ENCODE measurements at regions not wholly inside any gene's neighbourhood (a gene's known extent, or its start where the extent isn't known, plus 50 kb on each side); places are given as distances from the start of the nearest gene placed in this dataset.

DNA sequence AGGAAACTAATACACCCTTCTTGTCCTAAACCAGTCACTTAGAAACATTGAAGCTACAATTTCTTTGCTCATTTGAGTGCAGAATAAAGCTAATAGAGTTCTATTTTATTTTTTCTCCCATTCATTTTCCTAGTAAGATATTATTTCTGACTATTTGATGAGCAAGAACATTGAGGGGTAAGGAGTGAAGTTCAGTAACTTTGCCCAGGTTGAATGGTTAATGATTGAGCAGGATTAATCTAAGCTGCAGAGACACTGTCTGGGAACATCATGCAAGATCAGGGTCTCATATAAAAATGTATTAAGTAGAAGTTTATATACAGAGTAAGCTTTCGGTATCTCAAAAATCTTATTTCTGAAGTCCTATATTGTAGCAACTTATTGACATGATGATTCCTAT, 102.4 kb upstream of the LIMCH1 start:
- FAIRE-seq (no peak), DNase-seq (ENCODE audit: low read depth) (no peak)
- Histone ChIP-seq H3K4me3 (ENCODE audit: low read depth, low read length) (no peak overlapping the region), H3K27me3 (ENCODE audit: control insufficient read depth, insufficient read depth, low read length) (no peaks in the 10 kb centered on the region), H3K36me3 (ENCODE audit: control insufficient read depth, insufficient read depth, low read length) (no peaks in the 10 kb centered on the region)
- TF ChIP-seq, protein P1, sequence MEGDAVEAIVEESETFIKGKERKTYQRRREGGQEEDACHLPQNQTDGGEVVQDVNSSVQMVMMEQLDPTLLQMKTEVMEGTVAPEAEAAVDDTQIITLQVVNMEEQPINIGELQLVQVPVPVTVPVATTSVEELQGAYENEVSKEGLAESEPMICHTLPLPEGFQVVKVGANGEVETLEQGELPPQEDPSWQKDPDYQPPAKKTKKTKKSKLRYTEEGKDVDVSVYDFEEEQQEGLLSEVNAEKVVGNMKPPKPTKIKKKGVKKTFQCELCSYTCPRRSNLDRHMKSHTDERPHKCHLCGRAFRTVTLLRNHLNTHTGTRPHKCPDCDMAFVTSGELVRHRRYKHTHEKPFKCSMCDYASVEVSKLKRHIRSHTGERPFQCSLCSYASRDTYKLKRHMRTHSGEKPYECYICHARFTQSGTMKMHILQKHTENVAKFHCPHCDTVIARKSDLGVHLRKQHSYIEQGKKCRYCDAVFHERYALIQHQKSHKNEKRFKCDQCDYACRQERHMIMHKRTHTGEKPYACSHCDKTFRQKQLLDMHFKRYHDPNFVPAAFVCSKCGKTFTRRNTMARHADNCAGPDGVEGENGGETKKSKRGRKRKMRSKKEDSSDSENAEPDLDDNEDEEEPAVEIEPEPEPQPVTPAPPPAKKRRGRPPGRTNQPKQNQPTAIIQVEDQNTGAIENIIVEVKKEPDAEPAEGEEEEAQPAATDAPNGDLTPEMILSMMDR (IDR thresholded peaks at IDR 0.05; ENCODE audit: insufficient read depth, low read length, severe bottlenecking) = no peak

DNA sequence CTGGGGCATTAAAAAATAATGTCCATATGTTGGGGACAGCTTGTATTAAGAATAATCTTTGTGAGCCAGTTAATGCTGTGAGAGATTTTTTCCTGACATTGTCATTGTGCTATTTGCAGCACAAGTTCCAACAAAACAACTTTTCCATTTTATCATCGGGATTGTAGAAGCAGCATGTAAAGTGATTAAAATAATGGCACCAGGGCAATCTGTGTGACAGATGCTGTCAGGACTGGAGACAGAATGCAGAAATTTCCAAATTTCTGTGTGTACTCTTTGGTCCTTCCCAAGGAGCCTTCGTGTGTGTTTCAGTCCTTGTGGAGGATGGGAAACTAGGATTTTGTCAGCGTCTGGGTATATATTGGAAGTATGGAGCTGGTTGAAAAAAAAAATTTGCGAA, 101.5 kb upstream of the LIMCH1 start:
- H3K36me3 ChIP-seq (ENCODE audit: control insufficient read depth, insufficient read depth, low read length) = no peaks in the 10 kb centered on the region
- H3K27me3 ChIP-seq (ENCODE audit: control insufficient read depth, insufficient read depth, low read length) = no peaks in the 10 kb centered on the region
- H3K4me3 ChIP-seq (ENCODE audit: low read depth, low read length) = no peak overlapping the region
- FAIRE-seq (no peak), DNase-seq (ENCODE audit: low read depth) (no peak)
- TF ChIP-seq, protein P1 (IDR thresholded peaks at IDR 0.05; ENCODE audit: insufficient read depth, low read length, severe bottlenecking) = no peak

DNA sequence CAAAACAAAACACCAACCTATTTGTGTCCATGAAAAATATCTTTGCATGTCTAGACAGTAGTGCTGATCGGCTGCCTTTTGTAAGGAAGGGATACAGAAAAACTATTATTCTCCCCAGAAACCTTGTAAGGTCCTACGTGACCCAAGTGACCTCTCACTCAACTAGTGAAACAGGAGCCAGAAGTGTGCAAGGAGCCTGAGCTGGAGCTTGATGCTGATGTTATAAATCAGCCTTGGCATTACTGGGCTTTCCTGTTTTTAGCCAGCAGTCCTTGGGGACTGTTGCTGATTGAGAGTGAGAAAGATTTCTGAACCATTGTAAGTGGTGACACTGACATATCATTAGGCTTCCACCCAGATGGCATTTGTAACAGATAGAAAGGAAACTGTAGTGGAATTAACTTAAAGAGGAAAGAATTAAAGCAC, 100.8 kb upstream of the LIMCH1 start:
- no peak for FAIRE-seq

DNA sequence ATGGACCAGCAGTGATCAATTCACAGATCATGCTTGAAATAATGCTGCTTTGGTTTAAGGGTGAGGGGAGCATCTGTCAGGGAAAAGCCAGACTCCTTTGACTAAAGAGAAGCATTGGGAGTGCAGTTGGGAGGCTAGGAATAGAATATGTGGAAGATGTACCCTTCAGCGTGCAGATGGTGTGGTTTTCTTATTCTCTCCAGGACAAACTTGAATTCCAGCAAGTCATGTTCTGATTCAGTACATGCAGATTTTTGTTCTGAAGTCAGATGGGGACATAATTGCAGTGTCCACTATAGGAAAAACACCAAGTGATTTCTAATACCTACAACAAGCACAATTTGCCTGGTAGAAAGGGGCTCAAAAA, 99.0 kb upstream of the LIMCH1 start:
- H3K27me3 ChIP-seq (ENCODE audit: control insufficient read depth, insufficient read depth, low read length) = no peaks in the 10 kb centered on the region
- FAIRE-seq = no peak
- no peaks in the 10 kb centered on the region for H3K36me3 ChIP-seq (ENCODE audit: control insufficient read depth, insufficient read depth, low read length)
- DNase-seq (ENCODE audit: low read depth) = no peak
- TF ChIP-seq, protein P1 (IDR thresholded peaks at IDR 0.05; ENCODE audit: insufficient read depth, low read length, severe bottlenecking) = no peak
- no peak overlapping the region for H3K4me3 ChIP-seq (ENCODE audit: low read depth, low read length)

More for the DNA sequence above, 100.8 kb upstream of the LIMCH1 start:
- no peak for DNase-seq (ENCODE audit: low read depth)
- TF ChIP-seq, protein P1 (IDR thresholded peaks at IDR 0.05; ENCODE audit: insufficient read depth, low read length, severe bottlenecking) = no peak
- Histone ChIP-seq H3K4me3 (ENCODE audit: low read depth, low read length) (no peak overlapping the region), H3K36me3 (ENCODE audit: control insufficient read depth, insufficient read depth, low read length) (no peaks in the 10 kb centered on the region), H3K27me3 (ENCODE audit: control insufficient read depth, insufficient read depth, low read length) (no peaks in the 10 kb centered on the region)

DNA sequence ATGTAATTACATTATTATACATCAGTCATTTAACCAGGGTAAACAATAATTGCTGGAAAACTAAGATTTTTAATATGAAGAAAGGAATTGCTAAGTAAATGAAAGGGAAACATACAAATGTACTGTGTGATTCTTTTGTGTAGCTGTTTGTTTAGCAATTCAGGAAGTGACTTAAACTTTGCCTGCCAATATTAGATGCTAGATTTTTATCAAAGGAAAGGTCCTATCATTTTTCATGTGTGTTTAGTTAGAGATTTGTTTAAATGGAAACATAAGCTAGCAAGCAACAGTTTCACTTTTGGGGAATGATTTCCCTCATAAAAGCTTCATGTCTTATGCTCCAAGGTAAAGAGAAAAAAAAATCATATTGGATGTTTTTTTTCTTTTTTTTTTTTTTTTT, 95.1 kb upstream of the LIMCH1 start:
- no peak for DNase-seq (ENCODE audit: low read depth)
- TF ChIP-seq, protein P1 (IDR thresholded peaks at IDR 0.05; ENCODE audit: insufficient read depth, low read length, severe bottlenecking) = no peak
- Histone ChIP-seq H3K27me3 (ENCODE audit: control insufficient read depth, insufficient read depth, low read length) (no peaks in the 10 kb centered on the region), H3K36me3 (ENCODE audit: control insufficient read depth, insufficient read depth, low read length) (no peaks in the 10 kb centered on the region), H3K4me3 (ENCODE audit: low read depth, low read length) (no peak overlapping the region)
- no peak for FAIRE-seq

DNA sequence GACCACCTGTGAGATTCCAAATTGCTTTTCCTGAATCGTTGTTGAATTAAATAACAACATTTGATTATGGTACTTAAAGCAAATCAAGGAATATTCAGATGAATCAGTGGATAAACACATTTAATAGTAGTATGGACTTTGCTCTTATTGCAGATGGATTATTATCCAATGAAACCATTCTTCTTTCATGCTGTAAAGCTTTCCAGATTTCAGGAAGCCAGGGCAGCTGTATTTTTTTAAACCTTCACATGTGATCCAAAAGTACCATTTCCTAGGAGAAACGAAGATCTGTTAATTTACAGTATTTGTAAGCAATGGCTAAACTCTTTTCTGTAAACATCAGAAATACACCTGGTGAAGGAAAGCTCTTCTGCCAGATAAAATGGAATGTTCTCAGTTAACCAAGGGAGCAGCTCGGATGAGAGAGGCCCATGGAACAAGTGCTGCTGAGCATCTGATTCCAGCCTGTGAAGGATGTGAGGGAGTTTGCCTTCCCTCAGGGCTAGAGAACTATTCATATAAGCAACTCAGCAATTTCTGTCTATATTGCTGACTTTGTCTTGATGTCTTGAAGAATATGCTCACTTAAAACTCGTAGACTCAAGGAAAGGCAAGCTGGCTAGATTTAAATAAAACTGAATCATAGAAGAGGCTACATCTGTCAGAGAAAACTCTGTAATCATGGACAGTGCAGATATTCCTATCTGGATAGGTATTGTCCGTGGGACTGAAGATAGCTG, 94.4 kb upstream of the LIMCH1 start:
- FAIRE-seq (no peak), DNase-seq (ENCODE audit: low read depth) (no peak)
- no peak overlapping the region for H3K4me3 ChIP-seq (ENCODE audit: low read depth, low read length)
- H3K27me3 ChIP-seq (ENCODE audit: control insufficient read depth, insufficient read depth, low read length) = no peaks in the 10 kb centered on the region
- TF ChIP-seq, protein P1 (IDR thresholded peaks at IDR 0.05; ENCODE audit: insufficient read depth, low read length, severe bottlenecking) = no peak
- no peaks in the 10 kb centered on the region for H3K36me3 ChIP-seq (ENCODE audit: control insufficient read depth, insufficient read depth, low read length)
